GM12864 (cell line): ENCODE measurements at regions not wholly inside any gene's neighbourhood (a gene's known extent, or its start where the extent isn't known, plus 50 kb on each side); places are given as distances from the start of the nearest gene placed in this dataset.

Experiments
- DNase-seq: peaks from one replicate; pipeline ENCODE4 v3.0.0-alpha.2; 2011; ENCODE audit warnings: low read depth
- H3K4me3 ChIP-seq: 2 replicates; pipeline ENCODE4 v1.5.1; 2011; ENCODE audit warnings: mild to moderate bottlenecking, low read depth, low read length, control low read depth
- CTCF ChIP-seq: IDR thresholded peaks from 2 replicates; pipeline ENCODE4 v1.5.1; 2011; ENCODE audit warnings: low read depth, mild to moderate bottlenecking, moderate library complexity, low read length, control low read depth, inconsistent platforms; ENCODE audit errors: missing control alignments

GRCh38 chr13:73174521-73175010 is 115.8 kb downstream of the KLF5 start:
- DNase-seq: no peak
- TF ChIP-seq CTCF: no peak
- no peak overlapping the region for H3K4me3 ChIP-seq

- DNase-seq: no peak
- H3K4me3 ChIP-seq: no peak overlapping the region
- no peak for TF ChIP-seq CTCF
These were observed 114.5 kb downstream of the KLF5 start for GRCh38 chr13:73173279-73173811.

GRCh38 chr13:73171926-73172325 is 113.1 kb downstream of the KLF5 start:
- no peak for TF ChIP-seq CTCF
- no peak for DNase-seq
- H3K4me3 ChIP-seq: no peak overlapping the region

- TF ChIP-seq CTCF: no peak
- no peak overlapping the region for H3K4me3 ChIP-seq
- no peak for DNase-seq
These were observed 112.5 kb downstream of the KLF5 start for GRCh38 chr13:73171271-73171682.

GRCh38 chr13:73169971-73170370 is 111.2 kb downstream of the KLF5 start:
- TF ChIP-seq CTCF: no peak
- DNase-seq: no peak
- no peak overlapping the region for H3K4me3 ChIP-seq

- no peak for DNase-seq
- TF ChIP-seq CTCF: no peak
- no peak overlapping the region for H3K4me3 ChIP-seq
These were observed 110.2 kb downstream of the KLF5 start for GRCh38 chr13:73168953-73169401.
